Neural progenitor cell (in vitro differentiated cells): ENCODE measurements at regions not wholly inside any gene's neighbourhood (a gene's known extent, or its start where the extent isn't known, plus 50 kb on each side); places are given as distances from the start of the nearest gene placed in this dataset.

Experiments used
- DNase-seq: peaks from one replicate; pipeline ENCODE4 v3.0.0-alpha.2; 2016; ENCODE audit warnings: low spot score
- H2AFZ ChIP-seq: fragments of 200-600 bp; sonication (generic); replicated peaks from 2 replicates; pipeline ENCODE4 v1.6.1; 2016; ENCODE audit warnings: antibody characterized with exemption
- H3F3A ChIP-seq: fragments of 200-600 bp; sonication (generic); 2 replicates; pipeline ENCODE4 v1.6.1; 2016; ENCODE audit warnings: antibody characterized with exemption, low read depth
- H3K27ac ChIP-seq: fragments of 200-600 bp; sonication (generic); 2 replicates; pipeline ENCODE4 v1.5.1; 2016; ENCODE audit warnings: mild to moderate bottlenecking
- H3K27me3 ChIP-seq: fragments of 200-600 bp; sonication (generic); 2 replicates; pipeline ENCODE4 v1.6.1; 2016; ENCODE audit warnings: mild to moderate bottlenecking, moderate library complexity
- H3K36me3 ChIP-seq: fragments of 200-600 bp; sonication (generic); 2 replicates; pipeline ENCODE4 v1.5.1; 2016
- H3K4me1 ChIP-seq: fragments of 200-600 bp; sonication (generic); 2 replicates; pipeline ENCODE4 v1.6.1; 2016; ENCODE audit warnings: mixed run types
- H3K4me2 ChIP-seq: fragments of 200-600 bp; sonication (generic); 2 replicates; pipeline ENCODE4 v1.6.1; 2016
- H3K4me3 ChIP-seq: fragments of 200-600 bp; sonication (generic); 2 replicates; pipeline ENCODE4 v1.5.1; 2016
- H3K79me2 ChIP-seq: fragments of 200-600 bp; sonication (generic); 2 replicates; pipeline ENCODE4 v1.6.1; 2016; ENCODE audit warnings: low read depth
- H3K9ac ChIP-seq: fragments of 200-600 bp; sonication (generic); 2 replicates; pipeline ENCODE4 v1.6.1; 2016
- H3K9me3 ChIP-seq: fragments of 200-600 bp; sonication (generic); 2 replicates; pipeline ENCODE4 v1.5.1; 2016; ENCODE audit warnings: low read depth
- H4K20me1 ChIP-seq: fragments of 200-600 bp; sonication (generic); 2 replicates; pipeline ENCODE4 v1.6.1; 2016; ENCODE audit warnings: low read depth
- H3K27ac Mint-ChIP-seq: 3 replicates; pipeline ENCODE4 v1.8.0; 2021; ENCODE audit warnings: mixed read lengths
- H3K27me3 Mint-ChIP-seq: 2 replicates; pipeline ENCODE4 v1.8.0; 2022; ENCODE audit warnings: low read depth, mild to moderate bottlenecking, inconsistent platforms, moderate library complexity, mixed read lengths; ENCODE audit not compliant: insufficient read depth
- H3K36me3 Mint-ChIP-seq: 3 replicates; pipeline ENCODE4 v1.8.0; 2021; ENCODE audit warnings: mixed read lengths
- H3K4me1 Mint-ChIP-seq: 3 replicates; pipeline ENCODE4 v1.8.0; 2021; ENCODE audit warnings: mixed read lengths
- H3K4me3 Mint-ChIP-seq: 3 replicates; pipeline ENCODE4 v1.8.0; 2021; ENCODE audit warnings: mild to moderate bottlenecking, moderate library complexity, mixed read lengths
- H3K9me3 Mint-ChIP-seq: 3 replicates; pipeline ENCODE4 v1.8.0; 2020; ENCODE audit warnings: mixed read lengths
- EZH2 ChIP-seq: fragments of 200-600 bp; sonication (generic); IDR thresholded peaks from 2 replicates; pipeline ENCODE4 v1.6.1; 2017; ENCODE audit warnings: antibody characterized with exemption, mild to moderate bottlenecking, moderate library complexity
- EZH2phosphoT487 ChIP-seq: fragments of 200-600 bp; sonication (generic); IDR thresholded peaks from 2 replicates; pipeline ENCODE4 v1.6.1; 2017; ENCODE audit warnings: antibody characterized with exemption
- TF ChIP-seq, protein P1 (sequence below): fragments of 200-600 bp; sonication (generic); IDR thresholded peaks from 2 replicates; pipeline ENCODE4 v1.5.1; 2017; ENCODE audit warnings: antibody characterized with exemption, mild to moderate bottlenecking

- H3K9me3 Mint-ChIP-seq, result no peaks in the 10 kb centered on the region
- H3K9me3 ChIP-seq, result no peaks in the 10 kb centered on the region
- H3K79me2 ChIP-seq, result no peaks in the 10 kb centered on the region
- no peak overlapping the region for H3K27ac Mint-ChIP-seq
- TF ChIP-seq, protein P1, sequence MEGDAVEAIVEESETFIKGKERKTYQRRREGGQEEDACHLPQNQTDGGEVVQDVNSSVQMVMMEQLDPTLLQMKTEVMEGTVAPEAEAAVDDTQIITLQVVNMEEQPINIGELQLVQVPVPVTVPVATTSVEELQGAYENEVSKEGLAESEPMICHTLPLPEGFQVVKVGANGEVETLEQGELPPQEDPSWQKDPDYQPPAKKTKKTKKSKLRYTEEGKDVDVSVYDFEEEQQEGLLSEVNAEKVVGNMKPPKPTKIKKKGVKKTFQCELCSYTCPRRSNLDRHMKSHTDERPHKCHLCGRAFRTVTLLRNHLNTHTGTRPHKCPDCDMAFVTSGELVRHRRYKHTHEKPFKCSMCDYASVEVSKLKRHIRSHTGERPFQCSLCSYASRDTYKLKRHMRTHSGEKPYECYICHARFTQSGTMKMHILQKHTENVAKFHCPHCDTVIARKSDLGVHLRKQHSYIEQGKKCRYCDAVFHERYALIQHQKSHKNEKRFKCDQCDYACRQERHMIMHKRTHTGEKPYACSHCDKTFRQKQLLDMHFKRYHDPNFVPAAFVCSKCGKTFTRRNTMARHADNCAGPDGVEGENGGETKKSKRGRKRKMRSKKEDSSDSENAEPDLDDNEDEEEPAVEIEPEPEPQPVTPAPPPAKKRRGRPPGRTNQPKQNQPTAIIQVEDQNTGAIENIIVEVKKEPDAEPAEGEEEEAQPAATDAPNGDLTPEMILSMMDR, result no peak
- TF ChIP-seq EZH2phosphoT487 (no peak), EZH2 (no peak)
- no peaks in the 10 kb centered on the region for H3K36me3 ChIP-seq
- no peaks in the 10 kb centered on the region for H3K36me3 Mint-ChIP-seq
- H4K20me1 ChIP-seq, result no peaks in the 10 kb centered on the region
- H3K4me2 ChIP-seq, result no peak overlapping the region
- H3K4me1 Mint-ChIP-seq, result no peaks in the 10 kb centered on the region
- no peaks in the 10 kb centered on the region for H3K27me3 ChIP-seq
- H3K27me3 Mint-ChIP-seq, result no peaks in the 10 kb centered on the region
- no peak overlapping the region for H2AFZ ChIP-seq
- no peaks in the 10 kb centered on the region for H3K4me1 ChIP-seq
- DNase-seq, result no peak
- H3K9ac ChIP-seq, result no peak overlapping the region
- H3K27ac ChIP-seq, result no peak overlapping the region
- no peak overlapping the region for H3K4me3 Mint-ChIP-seq
- H3K4me3 ChIP-seq, result no peak overlapping the region
- H3F3A ChIP-seq, result no peaks in the 10 kb centered on the region
Measured at GRCh38 chr4:175190654-175191053, 272.5 kb downstream of the ADAM29 start.

DNA sequence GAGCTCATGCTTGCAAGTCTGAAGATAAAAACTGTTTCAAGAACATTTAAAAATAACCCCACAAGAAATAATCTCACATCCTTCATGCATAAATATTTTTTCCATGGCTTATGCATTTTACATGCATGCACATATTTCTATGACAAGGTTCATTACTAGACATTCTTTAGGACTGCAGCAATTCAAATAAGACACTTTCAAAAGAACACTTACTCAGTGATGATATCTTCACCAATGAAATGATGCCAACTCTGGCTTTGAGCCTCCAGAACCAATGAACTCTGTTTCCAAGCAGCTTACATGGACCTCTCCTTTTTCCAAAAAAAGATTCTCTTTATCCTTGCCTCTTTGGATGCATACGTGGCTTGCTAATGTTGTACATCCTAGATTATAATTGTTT is 279.9 kb downstream of the ADAM29 start:
- Histone ChIP-seq H3K27me3 (no peaks in the 10 kb centered on the region), H4K20me1 (no peaks in the 10 kb centered on the region), H3K79me2 (no peaks in the 10 kb centered on the region), H3K4me3 (no peak overlapping the region), H3K27ac (no peak overlapping the region), H3K9me3 (no peaks in the 10 kb centered on the region), H3F3A (no peaks in the 10 kb centered on the region), H2AFZ (no peak overlapping the region), H3K9ac (no peak overlapping the region), H3K4me1 (no peaks in the 10 kb centered on the region), H3K36me3 (no peaks in the 10 kb centered on the region), H3K4me2 (no peak overlapping the region)
- Mint-ChIP-seq H3K9me3 (no peaks in the 10 kb centered on the region), H3K36me3 (no peaks in the 10 kb centered on the region), H3K27ac (no peak overlapping the region), H3K4me3 (no peak overlapping the region), H3K27me3 (no peaks in the 10 kb centered on the region), H3K4me1 (no peaks in the 10 kb centered on the region)
- no peak for TF ChIP-seq EZH2phosphoT487
- TF ChIP-seq, protein P1, result no peak
- TF ChIP-seq EZH2, result no peak
- no peak for DNase-seq

DNA sequence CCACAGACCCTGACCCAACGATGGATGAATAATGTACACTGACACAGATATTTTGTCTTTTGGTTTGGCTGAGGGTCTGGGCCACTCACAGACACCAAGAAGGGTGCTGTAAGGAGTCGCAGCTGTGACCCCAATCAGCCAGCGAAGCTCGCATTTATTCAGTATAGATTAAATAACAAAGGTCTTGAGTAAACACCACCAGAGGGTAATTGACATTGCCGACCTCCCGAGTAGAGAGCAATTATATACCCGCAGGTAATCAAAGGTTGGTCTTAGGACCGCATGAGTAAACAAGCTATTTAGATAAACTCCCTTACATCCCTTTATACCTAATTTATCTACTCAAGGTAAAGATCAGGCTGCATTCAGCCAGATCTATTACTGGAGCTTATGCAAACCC is 297.1 kb downstream of the ADAM29 start:
- H4K20me1 ChIP-seq, result no peaks in the 10 kb centered on the region
- no peak for DNase-seq
- H3K79me2 ChIP-seq, result no peaks in the 10 kb centered on the region
- no peak overlapping the region for H2AFZ ChIP-seq
- no peaks in the 10 kb centered on the region for H3K27me3 ChIP-seq
- H3F3A ChIP-seq, result no peaks in the 10 kb centered on the region
- Mint-ChIP-seq H3K27me3 (no peaks in the 10 kb centered on the region), H3K27ac (no peak overlapping the region), H3K4me3 (no peak overlapping the region), H3K4me1 (no peaks in the 10 kb centered on the region), H3K36me3 (no peaks in the 10 kb centered on the region), H3K9me3 (peaks cover 9% of the 10 kb centered on the region)
- H3K4me2 ChIP-seq, result no peak overlapping the region
- H3K36me3 ChIP-seq, result no peaks in the 10 kb centered on the region
- TF ChIP-seq, protein P1, result no peak
- TF ChIP-seq EZH2phosphoT487 (no peak), EZH2 (no peak)
- H3K9ac ChIP-seq, result no peak overlapping the region
- no peaks in the 10 kb centered on the region for H3K4me1 ChIP-seq
- no peak overlapping the region for H3K27ac ChIP-seq
- no peak overlapping the region for H3K4me3 ChIP-seq
- no peaks in the 10 kb centered on the region for H3K9me3 ChIP-seq

- Histone ChIP-seq H3K27ac (no peak overlapping the region), H2AFZ (no peak overlapping the region), H3K36me3 (no peaks in the 10 kb centered on the region), H3K79me2 (no peaks in the 10 kb centered on the region), H3K4me3 (no peak overlapping the region), H3K9ac (no peak overlapping the region), H4K20me1 (no peaks in the 10 kb centered on the region), H3K27me3 (no peaks in the 10 kb centered on the region), H3K9me3 (no peaks in the 10 kb centered on the region), H3F3A (no peaks in the 10 kb centered on the region), H3K4me1 (no peaks in the 10 kb centered on the region), H3K4me2 (no peak overlapping the region)
- peaks cover 9% of the 10 kb centered on the region for H3K9me3 Mint-ChIP-seq
- no peak for TF ChIP-seq EZH2
- TF ChIP-seq, protein P1, result no peak
- no peak for TF ChIP-seq EZH2phosphoT487
- H3K27ac Mint-ChIP-seq, result no peak overlapping the region
- no peaks in the 10 kb centered on the region for H3K27me3 Mint-ChIP-seq
- H3K4me1 Mint-ChIP-seq, result no peaks in the 10 kb centered on the region
- no peak for DNase-seq
- H3K4me3 Mint-ChIP-seq, result no peak overlapping the region
- no peaks in the 10 kb centered on the region for H3K36me3 Mint-ChIP-seq
Measured at GRCh38 chr4:175215657-175216056, 297.5 kb downstream of the ADAM29 start.
